IMR-90 (cell line): ENCODE measurements at regions not wholly inside any gene's neighbourhood (a gene's known extent, or its start where the extent isn't known, plus 50 kb on each side); places are given as distances from the start of the nearest gene placed in this dataset.

ENCODE experiments used
- ATAC-seq: fragments of 200-7000 bp; cut with Tn5 transposase; 2 replicates; pipeline ENCODE4 v1.9.1; 2020; ENCODE audit warnings: low read depth, mild to moderate bottlenecking, moderate library complexity
- BruUV-seq: library from RNA; stranded (reverse); fragments of 400-500 nt; replicated peaks from 2 replicates; lab custom pipeline; 2021; lab: Mats Ljungman, UMichigan
- CTCF ChIA-PET: fragments of 300-600 bp; formaldehyde crosslinking; extraction: SDS; loops from one replicate; lab custom pipeline; 2021; ENCODE audit warnings: antibody characterized with exemption; lab: Yijun Ruan, JAX
- POLR2A ChIA-PET: fragments of 300-600 bp; sonication (Branson Sonifier 250); formaldehyde crosslinking; loops from one replicate; lab custom pipeline; 2022; ENCODE audit warnings: antibody characterized with exemption; ENCODE audit not compliant: unreplicated experiment; lab: Charles Lee
- DNase-seq: peaks from one replicate; pipeline ENCODE4 v3.0.0; 2013
- H2AFZ ChIP-seq: replicated peaks from 2 replicates; pipeline ENCODE3; 2013; ENCODE audit warnings: low read length, mild to moderate bottlenecking; ENCODE audit not compliant: poor library complexity
- H2AK5ac ChIP-seq: 2 replicates; pipeline ENCODE4 v1.6.1; 2013; ENCODE audit warnings: low read depth, low read length, inconsistent platforms
- H2AK9ac ChIP-seq: replicated peaks from 2 replicates; pipeline ENCODE3; 2013; ENCODE audit warnings: mild to moderate bottlenecking, low read depth, low read length, moderate library complexity; ENCODE audit not compliant: poor library complexity
- H2BK120ac ChIP-seq: 2 replicates; pipeline ENCODE4 v1.6.1; 2013; ENCODE audit warnings: low read depth, low read length, inconsistent platforms
- H2BK15ac ChIP-seq: 3 replicates; pipeline ENCODE4 v1.6.1; 2013; ENCODE audit warnings: low read depth, low read length, inconsistent platforms
- H2BK20ac ChIP-seq: 2 replicates; pipeline ENCODE4 v1.6.1; 2013; ENCODE audit warnings: low read depth, mild to moderate bottlenecking, inconsistent platforms, low read length, moderate library complexity
- H2BK5ac ChIP-seq: 2 replicates; pipeline ENCODE4 v1.6.1; 2013; ENCODE audit warnings: mild to moderate bottlenecking, low read depth, low read length, inconsistent platforms; ENCODE audit not compliant: poor library complexity, severe bottlenecking
- H3K14ac ChIP-seq: replicated peaks from 2 replicates; pipeline ENCODE4 v1.6.1; 2013; ENCODE audit warnings: low read depth, low read length, inconsistent platforms
- H3K18ac ChIP-seq: 2 replicates; pipeline ENCODE4 v1.6.1; 2013; ENCODE audit warnings: low read depth, low read length, control low read depth
- H3K23ac ChIP-seq: 2 replicates; pipeline ENCODE4 v1.6.1; 2013; ENCODE audit warnings: low read depth, low read length, inconsistent platforms
- H3K27ac ChIP-seq: 2 replicates; pipeline ENCODE4 v1.5.1; 2013; ENCODE audit warnings: mild to moderate bottlenecking, control low read depth, low read length; ENCODE audit not compliant: insufficient read depth
- H3K27me3 ChIP-seq: 2 replicates; pipeline ENCODE4 v1.6.1; 2013; ENCODE audit warnings: low read length; ENCODE audit not compliant: control insufficient read depth, insufficient read depth
- H3K36me3 ChIP-seq: 2 replicates; pipeline ENCODE4 v1.6.1; 2013; ENCODE audit warnings: low read length, mixed read lengths; ENCODE audit not compliant: control insufficient read depth, insufficient read depth
- H3K4ac ChIP-seq: 2 replicates; pipeline ENCODE4 v1.6.1; 2013; ENCODE audit warnings: low read depth, low read length, inconsistent platforms
- H3K4me1 ChIP-seq: 2 replicates; pipeline ENCODE4 v1.6.1; 2013; ENCODE audit warnings: low read length, mixed read lengths; ENCODE audit not compliant: control insufficient read depth, insufficient read depth
- H3K4me2 ChIP-seq: 2 replicates; pipeline ENCODE4 v1.6.1; 2013; ENCODE audit warnings: low read depth, mild to moderate bottlenecking, control low read depth, low read length, moderate library complexity
- H3K4me3 ChIP-seq: 2 replicates; pipeline ENCODE4 v1.5.1; 2013; ENCODE audit warnings: low read depth, mild to moderate bottlenecking, control low read depth, low read length, moderate library complexity; ENCODE audit not compliant: insufficient read depth
- H3K56ac ChIP-seq: 2 replicates; pipeline ENCODE4 v1.6.1; 2013; ENCODE audit warnings: low read length, inconsistent platforms; ENCODE audit not compliant: insufficient read depth; ENCODE audit errors: extremely low read depth
- H3K79me1 ChIP-seq, 2 experiments: 2 replicates each; pipeline ENCODE4 v1.6.1; 2013; ENCODE audit warnings: low read length in 2 of 2, inconsistent platforms in 1 of 2, low read depth in 1 of 2
- H3K9ac ChIP-seq: 2 replicates; pipeline ENCODE4 v1.6.1; 2013; ENCODE audit warnings: low read depth, low read length, control low read depth
- H3K9me1 ChIP-seq: 2 replicates; pipeline ENCODE4 v1.6.1; 2013; ENCODE audit warnings: low read length, inconsistent platforms; ENCODE audit not compliant: insufficient read depth
- H3K9me3 ChIP-seq: 2 replicates; pipeline ENCODE4 v1.6.1; 2013; ENCODE audit warnings: low read length; ENCODE audit not compliant: control insufficient read depth, insufficient read depth
- H4K20me1 ChIP-seq: 2 replicates; pipeline ENCODE4 v1.6.1; 2013; ENCODE audit warnings: low read length, inconsistent platforms; ENCODE audit not compliant: insufficient read depth
- H4K5ac ChIP-seq: 2 replicates; pipeline ENCODE4 v1.6.1; 2013; ENCODE audit warnings: mild to moderate bottlenecking, low read depth, low read length, control low read depth
- H4K8ac ChIP-seq, 2 experiments: 2 replicates each; pipeline ENCODE4 v1.6.1; 2013; ENCODE audit warnings: low read depth in 2 of 2, low read length in 2 of 2, control low read depth in 1 of 2, inconsistent platforms in 1 of 2
- H4K91ac ChIP-seq: 2 replicates; pipeline ENCODE4 v1.6.1; 2013; ENCODE audit warnings: low read depth, low read length, inconsistent platforms; ENCODE audit not compliant: insufficient read depth
- CEBPB ChIP-seq: IDR thresholded peaks from 2 replicates; pipeline ENCODE4 v1.6.1; 2012; ENCODE audit warnings: low read depth, low read length, improper control_type of control experiment
- CHD1 ChIP-seq: IDR thresholded peaks from 2 replicates; pipeline ENCODE4 v1.6.1; 2012; ENCODE audit warnings: low read depth, low read length, improper control_type of control experiment
- CTCF ChIP-seq: conservative IDR thresholded peaks from 2 replicates; pipeline ENCODE4 v1.5.1; 2012; ENCODE audit warnings: mild to moderate bottlenecking, low read depth, low read length, improper control_type of control experiment
- FOS ChIP-seq: fragments of 150-350 bp; IDR thresholded peaks from 2 replicates; pipeline ENCODE4 v1.6.1; 2016; ENCODE audit warnings: low read depth, low read length
- MAFK ChIP-seq: IDR thresholded peaks from 2 replicates; pipeline ENCODE4 v1.6.1; 2012; ENCODE audit warnings: low read depth, low read length, improper control_type of control experiment
- MAZ ChIP-seq: IDR thresholded peaks from 2 replicates; pipeline ENCODE4 v1.6.1; 2012; ENCODE audit warnings: low read depth, mild to moderate bottlenecking, low read length, improper control_type of control experiment, moderate library complexity, borderline replicate concordance
- POLR2A ChIP-seq: IDR thresholded peaks from 2 replicates; pipeline ENCODE4 v1.6.1; 2012; ENCODE audit warnings: mild to moderate bottlenecking, low read depth, low read length
- RAD21 ChIP-seq: IDR thresholded peaks from 2 replicates; pipeline ENCODE4 v1.6.1; 2012; ENCODE audit warnings: low read length, improper control_type of control experiment
- RCOR1 ChIP-seq: IDR thresholded peaks from 2 replicates; pipeline ENCODE4 v1.6.1; 2012; ENCODE audit warnings: mild to moderate bottlenecking, low read length, improper control_type of control experiment; ENCODE audit not compliant: insufficient replicate concordance
- RFX5 ChIP-seq: IDR thresholded peaks from 2 replicates; pipeline ENCODE4 v1.8.0; 2012; ENCODE audit warnings: low read depth, mild to moderate bottlenecking, low read length, moderate library complexity
- SMC3 ChIP-seq: fragments of 150-350 bp; IDR thresholded peaks from 2 replicates; pipeline ENCODE4 v1.6.1; 2016; ENCODE audit warnings: low read depth, mild to moderate bottlenecking, antibody characterized with exemption, low read length, moderate library complexity
- USF2 ChIP-seq: fragments of 150-350 bp; IDR thresholded peaks from 2 replicates; pipeline ENCODE4 v1.6.1; 2017; ENCODE audit warnings: mild to moderate bottlenecking, antibody characterized with exemption, low read length, low read depth
- WGBS, 2 experiments: methylation state at CpG; one replicate each; pipeline versions ENCODE4 v1.1.5 to v1.1.7; 2013; ENCODE audit warnings: missing lambda C conversion rate in 2 of 2; ENCODE audit not compliant: insufficient read length in 1 of 2; ENCODE audit errors: extremely low coverage in 2 of 2; 5-methylcytosine and 5-hydroxymethylcytosine counted together
- dilution Hi-C: fragments of 300-500 bp; cut with HindIII; formaldehyde crosslinking; loops from one replicate; pipeline ENCODE4 v1.14.3; 2018; ENCODE audit warnings: low sequenced_read_pairs; ENCODE audit not compliant: unreplicated experiment
- in situ Hi-C: fragments of 300-500 bp; cut with MboI; formaldehyde crosslinking; loops from 3 replicates; pipeline ENCODE4 v1.14.3; 2019; ENCODE audit warnings: low sequenced_read_pairs, inconsistent platforms, mixed read lengths
- intact Hi-C: fragments of 100-400 bp; cut with micrococcal nuclease; formaldehyde crosslinking; loops from 2 replicates; pipeline ENCODE4 v1.10.0; 2022

GRCh38 chr4:114211556-114211955 lies 232.1 kb upstream of the ARSJ start:
- Histone ChIP-seq H4K20me1 (no peaks in the 10 kb centered on the region), H2BK5ac (no peak overlapping the region), H4K5ac (no peak overlapping the region), H3K36me3 (no peaks in the 10 kb centered on the region), H2BK15ac (no peak overlapping the region), H3K4me1 (peaks cover 1% of the 10 kb centered on the region; the same call in 1 of the 2 replicates), H2AK9ac (no peak overlapping the region), H3K4me2 (no peak overlapping the region), H2BK120ac (no peak overlapping the region), H3K4ac (no peak overlapping the region), H4K8ac (no peak overlapping the region), H3K56ac (no peak overlapping the region), H2AFZ (no peak overlapping the region), H3K9me3 (peaks cover 4% of the 10 kb centered on the region; the same call in 1 of the 2 replicates), H3K9ac (no peak overlapping the region), H2AK5ac (no peak overlapping the region), H3K23ac (no peak overlapping the region), H3K27ac (no peak overlapping the region), H3K27me3 (no peaks in the 10 kb centered on the region), H3K18ac (no peak overlapping the region), H3K79me1 (no peaks in the 10 kb centered on the region), H3K4me3 (no peak overlapping the region), H2BK20ac (no peak overlapping the region), H3K14ac (no peak overlapping the region), H4K91ac (no peak overlapping the region), H3K9me1 (peaks cover 3% of the 10 kb centered on the region)
- POLR2A ChIA-PET: no interaction called here
- no peak for DNase-seq
- no TSS peak for BruUV-seq
- dilution Hi-C loops: no loop called here
- no peak for ATAC-seq
- CTCF ChIA-PET: no interaction called here
- no CpG with 5 or more reads among the region's 3 CpGs for WGBS, 2 experiments
- intact Hi-C loops: no loop called here
- in situ Hi-C loops: no loop called here
- TF ChIP-seq CTCF (no peak), FOS (no peak), POLR2A (no peak), CHD1 (no peak), RFX5 (no peak), CEBPB (no peak), RAD21 (no peak), MAZ (no peak), MAFK (no peak), RCOR1 (no peak), USF2 (no peak), SMC3 (no peak)
